WTC11 (cell line): ENCODE measurements at regions not wholly inside any gene's neighbourhood (a gene's known extent, or its start where the extent isn't known, plus 50 kb on each side); places are given as distances from the start of the nearest gene placed in this dataset.

Experiments
- ATAC-seq: fragments of 200-7000 bp; cut with Tn5 transposase; 2 replicates; pipeline ENCODE4 v1.10.0; 2021; ENCODE audit warnings: mild to moderate bottlenecking, moderate library complexity
- CTCF ChIA-PET: fragments of 300-600 bp; sonication (Branson Sonifier 250); formaldehyde crosslinking; loops from one replicate; lab custom pipeline; 2021; ENCODE audit warnings: antibody characterized with exemption; lab: Charles Lee
- POLR2A ChIA-PET: fragments of 350-600 bp; sonication (Branson Sonifier 250); formaldehyde crosslinking; loops from one replicate; lab custom pipeline; 2021; ENCODE audit warnings: antibody characterized with exemption; lab: Charles Lee
- DNase-seq: peaks from one replicate; pipeline ENCODE4 v3.0.0; 2021; ENCODE audit warnings: low spot score
- H3K27ac Mint-ChIP-seq: 2 replicates; pipeline ENCODE4 v1.8.0; 2021; ENCODE audit warnings: mixed read lengths
- H3K27me3 Mint-ChIP-seq: 2 replicates; pipeline ENCODE4 v1.8.0; 2021; ENCODE audit warnings: low read depth, mild to moderate bottlenecking, moderate library complexity, mixed read lengths
- H3K36me3 Mint-ChIP-seq: 2 replicates; pipeline ENCODE4 v1.8.0; 2021; ENCODE audit warnings: mixed read lengths
- H3K4me1 Mint-ChIP-seq: 2 replicates; pipeline ENCODE4 v1.8.0; 2022; ENCODE audit warnings: mixed read lengths
- H3K4me3 Mint-ChIP-seq: 2 replicates; pipeline ENCODE4 v1.8.0; 2021; ENCODE audit warnings: mild to moderate bottlenecking, moderate library complexity, mixed read lengths
- H3K9me3 Mint-ChIP-seq: 2 replicates; pipeline ENCODE4 v1.8.0; 2021; ENCODE audit warnings: mixed read lengths
- ATF1 ChIP-seq: sonication (generic); formaldehyde crosslinking; IDR thresholded peaks from 2 replicates; pipeline ENCODE4 v1.8.1; 2023; ENCODE audit warnings: mild to moderate bottlenecking, moderate library complexity, missing genetic modification reagents
- CREM ChIP-seq: sonication (generic); formaldehyde crosslinking; IDR thresholded peaks from 2 replicates; pipeline ENCODE4 v1.8.1; 2022; ENCODE audit warnings: mild to moderate bottlenecking, missing genetic modification reagents, moderate library complexity
- FOXK1 ChIP-seq: sonication (generic); formaldehyde crosslinking; IDR thresholded peaks from 2 replicates; pipeline ENCODE4 v1.8.0; 2022; ENCODE audit warnings: mild to moderate bottlenecking, moderate library complexity, missing genetic modification reagents
- FOXP1 ChIP-seq: sonication (generic); formaldehyde crosslinking; IDR thresholded peaks from 2 replicates; pipeline ENCODE4 v1.8.0; 2022; ENCODE audit warnings: missing genetic modification reagents, mild to moderate bottlenecking, moderate library complexity, borderline replicate concordance
- HMGA2 ChIP-seq: fragments of 250-450 bp; sonication (Bioruptor Pico); IDR thresholded peaks from 2 replicates; pipeline ENCODE4 v1.4.0; 2021; ENCODE audit warnings: mild to moderate bottlenecking, moderate library complexity
- IRF2 ChIP-seq: sonication (generic); formaldehyde crosslinking; IDR thresholded peaks from 2 replicates; pipeline ENCODE4 v1.8.0; 2022; ENCODE audit warnings: low read depth, missing genetic modification reagents, borderline replicate concordance
- JUN ChIP-seq: sonication (generic); formaldehyde crosslinking; IDR thresholded peaks from 2 replicates; pipeline ENCODE4 v1.8.0; 2023; ENCODE audit warnings: mild to moderate bottlenecking, missing genetic modification reagents
- MYBL2 ChIP-seq: sonication (generic); formaldehyde crosslinking; IDR thresholded peaks from 2 replicates; pipeline ENCODE4 v1.8.1; 2023; ENCODE audit warnings: mild to moderate bottlenecking, moderate library complexity, missing genetic modification reagents
- NR1H2 ChIP-seq: sonication (generic); formaldehyde crosslinking; IDR thresholded peaks from 2 replicates; pipeline ENCODE4 v1.9.0; 2021; ENCODE audit warnings: mild to moderate bottlenecking, moderate library complexity, missing genetic modification reagents
- SMAD4 ChIP-seq: sonication (generic); formaldehyde crosslinking; IDR thresholded peaks from 2 replicates; pipeline ENCODE4 v1.8.0; 2022; ENCODE audit warnings: mild to moderate bottlenecking, missing genetic modification reagents
- SP1 ChIP-seq: sonication (generic); formaldehyde crosslinking; conservative IDR thresholded peaks from 2 replicates; pipeline ENCODE4 v1.8.1; 2022; ENCODE audit warnings: missing genetic modification reagents
- TCF7 ChIP-seq: sonication (generic); formaldehyde crosslinking; IDR thresholded peaks from 2 replicates; pipeline ENCODE4 v1.8.0; 2022; ENCODE audit warnings: mild to moderate bottlenecking, low read depth, missing genetic modification reagents, moderate library complexity
- TEAD1 ChIP-seq: sonication (generic); formaldehyde crosslinking; IDR thresholded peaks from 2 replicates; pipeline ENCODE4 v1.8.0; 2022; ENCODE audit warnings: mild to moderate bottlenecking, missing genetic modification reagents
- ZNF232 ChIP-seq: sonication (generic); formaldehyde crosslinking; IDR thresholded peaks from 2 replicates; pipeline ENCODE4 v1.8.0; 2022; ENCODE audit warnings: mild to moderate bottlenecking, missing genetic modification reagents
- ZNF317 ChIP-seq: sonication (generic); formaldehyde crosslinking; IDR thresholded peaks from 2 replicates; pipeline ENCODE4 v1.8.1; 2023; ENCODE audit warnings: low read depth, mild to moderate bottlenecking, moderate library complexity, missing genetic modification reagents, borderline replicate concordance
- ZNF396 ChIP-seq: fragments of 250-450 bp; sonication (Bioruptor Pico); IDR thresholded peaks from 2 replicates; pipeline ENCODE4 v1.8.0; 2021; ENCODE audit warnings: mild to moderate bottlenecking, moderate library complexity, borderline replicate concordance
- TF ChIP-seq, protein P1 (sequence below): fragments of 200-600 bp; IDR thresholded peaks from 2 replicates; pipeline ENCODE4 v1.8.0; 2022; ENCODE audit warnings: antibody characterized with exemption
- TF ChIP-seq, protein P2 (sequence below): sonication (generic); formaldehyde crosslinking; conservative IDR thresholded peaks from 2 replicates; pipeline ENCODE4 v1.8.1; 2023; ENCODE audit warnings: mild to moderate bottlenecking, low read depth, missing genetic modification reagents, moderate library complexity
- TF ChIP-seq, protein P3 (sequence below): sonication (generic); formaldehyde crosslinking; IDR thresholded peaks from 2 replicates; pipeline ENCODE4 v1.8.1; 2023; ENCODE audit warnings: mild to moderate bottlenecking, missing genetic modification reagents, moderate library complexity
- TF ChIP-seq, protein P4 (sequence below): sonication (generic); formaldehyde crosslinking; IDR thresholded peaks from 2 replicates; pipeline ENCODE4 v1.8.1; 2023; ENCODE audit warnings: mild to moderate bottlenecking, missing genetic modification reagents
- TF ChIP-seq, protein P5 (sequence below): sonication (generic); formaldehyde crosslinking; IDR thresholded peaks from 2 replicates; pipeline ENCODE4 v1.8.1; 2022; ENCODE audit warnings: mild to moderate bottlenecking, moderate library complexity, missing genetic modification reagents
- TF ChIP-seq, protein P6 (sequence below): fragments of 250-450 bp; sonication (Bioruptor Pico); IDR thresholded peaks from 2 replicates; pipeline ENCODE4 v2.1.2; 2022; ENCODE audit warnings: mild to moderate bottlenecking, moderate library complexity

DNA sequence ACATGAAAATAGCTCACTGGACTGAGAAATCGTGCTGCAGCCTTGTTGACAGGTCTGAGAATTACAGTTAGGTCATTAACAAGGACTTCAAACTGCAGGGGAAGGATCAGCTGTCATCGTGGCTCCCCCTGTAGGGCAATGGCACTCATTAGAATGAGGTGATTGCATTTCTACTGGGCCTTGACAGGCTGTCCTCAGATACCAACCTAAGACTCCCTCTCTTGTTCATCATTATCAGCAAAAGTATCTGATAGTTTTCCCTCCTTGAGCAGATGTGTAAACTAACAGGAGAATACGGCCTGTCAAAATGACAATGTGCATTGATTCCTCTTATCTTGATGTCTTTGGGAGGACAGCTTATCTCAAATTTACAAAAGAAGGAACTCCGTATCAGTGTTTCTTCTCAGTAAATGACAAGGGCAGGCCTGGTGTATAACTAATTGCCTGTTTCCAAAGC is 648.5 kb upstream of the LRRN3 start:
- DNase-seq, result peak; percentile 75
- H3K4me3 Mint-ChIP-seq, result no peak overlapping the region
- CTCF ChIA-PET, result interaction anchor here (0.7 to 1.3 kb wide), 12 partner anchors 8 to 1782 kb away, joined by 3 to 5 read pairs (median 4); no protein-coding TSS in a partner anchor
- 0 out of 2 replicates have a peak, but pooled peaks cover 2% of the 10 kb centered on the region for H3K4me1 Mint-ChIP-seq
- H3K9me3 Mint-ChIP-seq, result peaks cover 9% of the 10 kb centered on the region
- H3K27me3 Mint-ChIP-seq, result no peaks in the 10 kb centered on the region
- peak; percentile 99 for ATAC-seq
- H3K36me3 Mint-ChIP-seq, result peaks cover 8% of the 10 kb centered on the region; the same call in 1 of the 2 replicates
- TF ChIP-seq, protein P1, sequence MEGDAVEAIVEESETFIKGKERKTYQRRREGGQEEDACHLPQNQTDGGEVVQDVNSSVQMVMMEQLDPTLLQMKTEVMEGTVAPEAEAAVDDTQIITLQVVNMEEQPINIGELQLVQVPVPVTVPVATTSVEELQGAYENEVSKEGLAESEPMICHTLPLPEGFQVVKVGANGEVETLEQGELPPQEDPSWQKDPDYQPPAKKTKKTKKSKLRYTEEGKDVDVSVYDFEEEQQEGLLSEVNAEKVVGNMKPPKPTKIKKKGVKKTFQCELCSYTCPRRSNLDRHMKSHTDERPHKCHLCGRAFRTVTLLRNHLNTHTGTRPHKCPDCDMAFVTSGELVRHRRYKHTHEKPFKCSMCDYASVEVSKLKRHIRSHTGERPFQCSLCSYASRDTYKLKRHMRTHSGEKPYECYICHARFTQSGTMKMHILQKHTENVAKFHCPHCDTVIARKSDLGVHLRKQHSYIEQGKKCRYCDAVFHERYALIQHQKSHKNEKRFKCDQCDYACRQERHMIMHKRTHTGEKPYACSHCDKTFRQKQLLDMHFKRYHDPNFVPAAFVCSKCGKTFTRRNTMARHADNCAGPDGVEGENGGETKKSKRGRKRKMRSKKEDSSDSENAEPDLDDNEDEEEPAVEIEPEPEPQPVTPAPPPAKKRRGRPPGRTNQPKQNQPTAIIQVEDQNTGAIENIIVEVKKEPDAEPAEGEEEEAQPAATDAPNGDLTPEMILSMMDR, result peak; percentile 55; the same call in 1 of the 2 replicates
- no peak for TF ChIP-seq TEAD1 (CRISPR knock-in tag)
- TF ChIP-seq, protein P2, sequence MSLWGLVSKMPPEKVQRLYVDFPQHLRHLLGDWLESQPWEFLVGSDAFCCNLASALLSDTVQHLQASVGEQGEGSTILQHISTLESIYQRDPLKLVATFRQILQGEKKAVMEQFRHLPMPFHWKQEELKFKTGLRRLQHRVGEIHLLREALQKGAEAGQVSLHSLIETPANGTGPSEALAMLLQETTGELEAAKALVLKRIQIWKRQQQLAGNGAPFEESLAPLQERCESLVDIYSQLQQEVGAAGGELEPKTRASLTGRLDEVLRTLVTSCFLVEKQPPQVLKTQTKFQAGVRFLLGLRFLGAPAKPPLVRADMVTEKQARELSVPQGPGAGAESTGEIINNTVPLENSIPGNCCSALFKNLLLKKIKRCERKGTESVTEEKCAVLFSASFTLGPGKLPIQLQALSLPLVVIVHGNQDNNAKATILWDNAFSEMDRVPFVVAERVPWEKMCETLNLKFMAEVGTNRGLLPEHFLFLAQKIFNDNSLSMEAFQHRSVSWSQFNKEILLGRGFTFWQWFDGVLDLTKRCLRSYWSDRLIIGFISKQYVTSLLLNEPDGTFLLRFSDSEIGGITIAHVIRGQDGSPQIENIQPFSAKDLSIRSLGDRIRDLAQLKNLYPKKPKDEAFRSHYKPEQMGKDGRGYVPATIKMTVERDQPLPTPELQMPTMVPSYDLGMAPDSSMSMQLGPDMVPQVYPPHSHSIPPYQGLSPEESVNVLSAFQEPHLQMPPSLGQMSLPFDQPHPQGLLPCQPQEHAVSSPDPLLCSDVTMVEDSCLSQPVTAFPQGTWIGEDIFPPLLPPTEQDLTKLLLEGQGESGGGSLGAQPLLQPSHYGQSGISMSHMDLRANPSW (CRISPR knock-in tag), result no peak
- TF ChIP-seq NR1H2 (CRISPR knock-in tag), result no peak
- POLR2A ChIA-PET, result interaction anchor here (0.7 kb wide), 1 partner anchor 598 kb away, joined by 3 read pairs; no protein-coding TSS in a partner anchor
- H3K27ac Mint-ChIP-seq, result no peak overlapping the region

DNA sequence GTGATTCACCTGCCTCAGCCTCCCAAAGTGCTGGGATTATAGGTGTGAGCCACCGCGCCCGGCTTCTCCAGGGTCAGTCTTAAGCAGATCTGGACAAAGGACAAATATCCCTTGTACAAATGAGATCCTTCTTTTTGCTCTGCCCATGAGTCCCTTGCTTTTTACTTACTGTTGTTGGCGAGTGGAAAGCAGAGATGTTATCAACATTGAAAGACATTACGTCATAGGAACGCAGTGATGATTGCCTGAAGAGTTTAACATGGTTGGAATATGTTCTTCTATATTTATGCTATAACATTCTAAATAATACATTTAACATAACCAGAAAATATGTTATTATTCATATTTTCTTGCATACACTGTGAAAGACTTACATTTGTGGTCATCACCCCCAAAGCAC is 644.3 kb upstream of the LRRN3 start:
- 0 out of 2 replicates have a peak, but pooled peaks cover 2% of the 10 kb centered on the region for H3K4me1 Mint-ChIP-seq
- H3K9me3 Mint-ChIP-seq, result no peaks in the 10 kb centered on the region
- no peak overlapping the region for H3K4me3 Mint-ChIP-seq
- TF ChIP-seq MYBL2 (no peak), ATF1 (CRISPR knock-in tag) (no peak), FOXP1 (no peak), FOXK1 (CRISPR knock-in tag) (no peak), CREM (CRISPR knock-in tag) (no peak), JUN (CRISPR knock-in tag) (no peak)
- TF ChIP-seq, protein P3, sequence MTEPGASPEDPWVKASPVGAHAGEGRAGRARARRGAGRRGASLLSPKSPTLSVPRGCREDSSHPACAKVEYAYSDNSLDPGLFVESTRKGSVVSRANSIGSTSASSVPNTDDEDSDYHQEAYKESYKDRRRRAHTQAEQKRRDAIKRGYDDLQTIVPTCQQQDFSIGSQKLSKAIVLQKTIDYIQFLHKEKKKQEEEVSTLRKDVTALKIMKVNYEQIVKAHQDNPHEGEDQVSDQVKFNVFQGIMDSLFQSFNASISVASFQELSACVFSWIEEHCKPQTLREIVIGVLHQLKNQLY (CRISPR knock-in tag), result no peak
- TF ChIP-seq, all 79 proteins: peak for 0
- DNase-seq (no peak), ATAC-seq (no peak)
- Mint-ChIP-seq H3K36me3 (no peaks in the 10 kb centered on the region), H3K27ac (no peak overlapping the region), H3K27me3 (no peaks in the 10 kb centered on the region)
- ChIA-PET CTCF (no interaction called here), POLR2A (no interaction called here)

DNA sequence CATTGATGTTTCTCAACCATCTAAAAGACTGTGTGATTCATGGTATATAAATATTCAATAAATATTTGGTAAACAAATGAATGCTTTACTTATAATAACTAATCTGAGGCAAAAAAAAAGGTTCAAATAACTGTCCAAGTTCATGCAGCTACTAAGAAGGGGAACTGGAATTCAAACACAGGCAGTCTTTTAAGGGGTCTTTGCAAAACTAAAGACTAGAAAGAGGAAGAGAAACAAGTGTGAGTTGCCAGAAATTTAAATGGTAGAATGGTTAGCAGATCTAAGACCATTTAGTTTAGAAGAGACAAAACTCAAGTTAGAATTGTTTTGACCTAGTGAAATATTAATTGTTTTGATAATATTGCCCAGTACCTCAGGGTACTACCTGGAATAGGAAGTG is 642.0 kb upstream of the LRRN3 start:
- POLR2A ChIA-PET, result no interaction called here
- Mint-ChIP-seq H3K4me3 (no peak overlapping the region), H3K4me1 (no peaks in the 10 kb centered on the region), H3K27ac (no peak overlapping the region), H3K27me3 (no peaks in the 10 kb centered on the region), H3K36me3 (no peaks in the 10 kb centered on the region), H3K9me3 (no peaks in the 10 kb centered on the region)
- DNase-seq (no peak), ATAC-seq (no peak)
- CTCF ChIA-PET, result no interaction called here
- TF ChIP-seq HMGA2 (CRISPR knock-in tag), result no peak
- no peak for TF ChIP-seq ZNF317
- TF ChIP-seq SP1 (CRISPR knock-in tag), result no peak
- no peak for TF ChIP-seq IRF2
- TF ChIP-seq, protein P4, sequence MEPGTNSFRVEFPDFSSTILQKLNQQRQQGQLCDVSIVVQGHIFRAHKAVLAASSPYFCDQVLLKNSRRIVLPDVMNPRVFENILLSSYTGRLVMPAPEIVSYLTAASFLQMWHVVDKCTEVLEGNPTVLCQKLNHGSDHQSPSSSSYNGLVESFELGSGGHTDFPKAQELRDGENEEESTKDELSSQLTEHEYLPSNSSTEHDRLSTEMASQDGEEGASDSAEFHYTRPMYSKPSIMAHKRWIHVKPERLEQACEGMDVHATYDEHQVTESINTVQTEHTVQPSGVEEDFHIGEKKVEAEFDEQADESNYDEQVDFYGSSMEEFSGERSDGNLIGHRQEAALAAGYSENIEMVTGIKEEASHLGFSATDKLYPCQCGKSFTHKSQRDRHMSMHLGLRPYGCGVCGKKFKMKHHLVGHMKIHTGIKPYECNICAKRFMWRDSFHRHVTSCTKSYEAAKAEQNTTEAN (CRISPR knock-in tag), result no peak
- TF ChIP-seq, protein P5, sequence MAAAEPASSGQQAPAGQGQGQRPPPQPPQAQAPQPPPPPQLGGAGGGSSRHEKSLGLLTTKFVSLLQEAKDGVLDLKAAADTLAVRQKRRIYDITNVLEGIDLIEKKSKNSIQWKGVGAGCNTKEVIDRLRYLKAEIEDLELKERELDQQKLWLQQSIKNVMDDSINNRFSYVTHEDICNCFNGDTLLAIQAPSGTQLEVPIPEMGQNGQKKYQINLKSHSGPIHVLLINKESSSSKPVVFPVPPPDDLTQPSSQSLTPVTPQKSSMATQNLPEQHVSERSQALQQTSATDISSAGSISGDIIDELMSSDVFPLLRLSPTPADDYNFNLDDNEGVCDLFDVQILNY (CRISPR knock-in tag), result no peak
- TF ChIP-seq SMAD4, result no peak
- TF ChIP-seq ZNF396, result no peak
- TF ChIP-seq, protein P6, sequence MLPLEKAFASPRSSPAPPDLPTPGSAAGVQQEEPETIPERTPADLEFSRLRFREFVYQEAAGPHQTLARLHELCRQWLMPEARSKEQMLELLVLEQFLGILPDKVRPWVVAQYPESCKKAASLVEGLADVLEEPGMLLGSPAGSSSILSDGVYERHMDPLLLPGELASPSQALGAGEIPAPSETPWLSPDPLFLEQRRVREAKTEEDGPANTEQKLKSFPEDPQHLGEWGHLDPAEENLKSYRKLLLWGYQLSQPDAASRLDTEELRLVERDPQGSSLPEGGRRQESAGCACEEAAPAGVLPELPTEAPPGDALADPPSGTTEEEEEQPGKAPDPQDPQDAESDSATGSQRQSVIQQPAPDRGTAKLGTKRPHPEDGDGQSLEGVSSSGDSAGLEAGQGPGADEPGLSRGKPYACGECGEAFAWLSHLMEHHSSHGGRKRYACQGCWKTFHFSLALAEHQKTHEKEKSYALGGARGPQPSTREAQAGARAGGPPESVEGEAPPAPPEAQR, result no peak
- no peak for TF ChIP-seq ZNF232 (CRISPR knock-in tag)
- no peak for TF ChIP-seq TCF7
